NCI-H524 treated with DMSO at 0.1 percent for 48 hours (cell line): ENCODE measurements at regions not wholly inside any gene's neighbourhood (a gene's known extent, or its start where the extent isn't known, plus 50 kb on each side); places are given as distances from the start of the nearest gene placed in this dataset.
"Not testable (repeated sequence)": the region's sequence is repeated elsewhere in the genome, so short reads cannot be mapped to it uniquely, and the experiment has no call there.

Experiments
- DNase-seq: peaks from one replicate; lab custom pipeline; 2025; lab: John Stamatoyannopoulos, UW

DNA sequence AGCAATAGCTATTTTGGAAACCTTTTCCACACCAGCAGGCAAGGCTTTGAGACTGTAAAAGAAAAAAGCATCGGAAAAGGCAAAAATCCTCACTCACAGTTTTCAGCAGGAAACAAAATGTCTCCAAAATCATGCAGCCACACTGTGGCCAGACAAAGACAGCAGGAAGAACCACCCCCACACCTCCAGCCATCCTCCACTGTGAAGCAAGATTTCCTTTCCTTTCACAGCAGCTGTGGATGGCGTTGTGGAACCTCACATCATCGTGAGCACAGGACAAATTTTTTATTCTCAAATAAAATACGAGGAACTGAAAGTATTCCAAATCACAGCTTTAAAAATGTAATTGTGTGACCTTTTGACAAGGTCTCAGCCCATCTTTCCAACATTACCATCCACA is 351.7 kb upstream of the NOCT start:
- DNase-seq = no peak

DNA sequence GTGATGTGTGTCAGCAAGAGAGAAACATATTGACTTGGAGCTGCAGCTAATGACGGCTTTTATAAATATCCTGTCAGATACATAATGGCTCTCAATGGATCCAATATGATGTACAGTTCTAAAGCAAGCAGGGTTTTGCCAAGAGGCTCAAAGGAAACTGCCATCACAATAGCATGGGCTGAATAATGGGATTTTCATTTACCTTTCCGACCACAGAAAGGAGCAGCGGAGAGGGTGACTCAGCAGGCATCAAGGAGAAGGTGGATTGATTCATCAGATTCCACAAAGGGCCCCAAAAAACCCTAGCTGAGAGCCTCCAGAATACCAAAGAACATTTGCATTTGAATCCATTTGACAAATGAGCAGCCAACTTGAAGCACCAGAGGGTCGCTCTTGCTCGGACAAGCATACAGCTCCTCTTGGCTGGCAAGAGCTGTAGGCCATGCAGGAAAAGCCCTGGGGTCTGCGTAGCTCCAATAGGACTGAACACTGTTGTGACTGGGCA is 355.7 kb upstream of the NOCT start:
- DNase-seq = no peak

- no peak for DNase-seq
Observed at GRCh38 chr4:138659037-138659811, 356.4 kb upstream of the NOCT start.

GRCh38 chr4:138658518-138658917 is 357.1 kb upstream of the NOCT start:
- DNase-seq = no peak

- no peak for DNase-seq
Observed at GRCh38 chr4:138656990-138657389, 358.6 kb upstream of the NOCT start.

DNA sequence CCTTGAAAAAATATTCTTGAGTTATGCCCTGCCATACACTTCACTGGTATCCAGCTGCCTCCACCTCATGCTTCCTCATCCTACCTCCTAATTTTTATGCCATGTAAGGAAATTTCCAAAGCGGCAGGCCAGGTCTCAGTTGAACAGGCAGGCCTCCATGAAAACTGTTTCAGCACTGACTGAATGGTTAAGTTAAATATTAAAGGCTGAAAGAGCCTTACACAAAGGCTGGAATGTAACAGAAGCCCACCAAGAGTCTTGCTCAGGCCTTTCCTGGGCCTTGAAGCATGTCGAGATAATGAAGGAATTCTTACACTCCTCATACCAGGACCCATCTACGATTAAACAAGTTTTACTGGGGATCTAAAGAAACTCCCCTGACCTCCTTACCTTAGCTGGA is 359.6 kb upstream of the NOCT start:
- no peak for DNase-seq

GRCh38 chr4:138655286-138655685 is 360.3 kb upstream of the NOCT start:
- DNase-seq = no peak

DNA sequence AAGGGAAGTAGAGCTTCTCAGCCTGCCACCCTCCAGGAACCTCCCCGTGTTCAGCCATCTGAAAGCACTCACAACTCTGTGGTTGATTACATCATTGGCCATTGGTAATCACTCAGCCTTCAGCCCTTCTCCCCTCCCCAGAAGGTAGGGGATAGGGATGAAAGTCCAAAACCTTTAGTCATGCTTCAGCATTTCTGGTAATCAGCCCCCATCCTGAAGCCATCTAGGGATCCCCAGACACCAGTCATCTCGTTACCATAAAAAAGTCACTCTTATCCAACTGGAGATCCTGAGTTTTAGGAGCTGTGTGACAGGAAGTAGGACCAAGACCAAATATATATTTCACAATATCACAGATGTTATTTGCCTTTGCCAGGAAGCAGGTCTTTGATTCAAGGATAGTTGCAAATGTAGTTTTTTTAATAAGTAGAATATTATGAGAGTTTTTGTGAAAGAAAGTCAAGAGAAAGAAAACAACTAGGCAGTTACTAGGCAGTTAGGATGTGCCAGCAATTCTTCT is 364.6 kb upstream of the NOCT start:
- no peak for DNase-seq

DNA sequence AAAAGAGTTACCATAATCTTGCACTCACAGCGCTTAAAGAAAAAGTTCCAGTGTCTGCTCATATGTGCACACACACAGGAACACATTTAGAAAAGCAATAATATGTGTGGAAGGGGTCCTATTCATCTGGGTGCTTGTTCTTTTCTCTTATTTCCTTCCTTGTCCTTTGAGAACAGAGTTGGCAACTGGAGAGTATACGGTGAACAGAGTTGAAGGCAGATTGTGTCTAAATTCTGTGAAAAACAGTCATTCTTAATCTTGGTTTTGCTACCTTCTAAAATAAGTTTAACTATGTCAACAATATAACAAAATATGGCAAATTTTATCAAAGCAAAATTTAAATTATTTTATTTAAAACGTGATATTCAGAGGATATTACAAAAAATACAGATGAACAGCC is 365.1 kb upstream of the NOCT start:
- DNase-seq = no peak

DNA sequence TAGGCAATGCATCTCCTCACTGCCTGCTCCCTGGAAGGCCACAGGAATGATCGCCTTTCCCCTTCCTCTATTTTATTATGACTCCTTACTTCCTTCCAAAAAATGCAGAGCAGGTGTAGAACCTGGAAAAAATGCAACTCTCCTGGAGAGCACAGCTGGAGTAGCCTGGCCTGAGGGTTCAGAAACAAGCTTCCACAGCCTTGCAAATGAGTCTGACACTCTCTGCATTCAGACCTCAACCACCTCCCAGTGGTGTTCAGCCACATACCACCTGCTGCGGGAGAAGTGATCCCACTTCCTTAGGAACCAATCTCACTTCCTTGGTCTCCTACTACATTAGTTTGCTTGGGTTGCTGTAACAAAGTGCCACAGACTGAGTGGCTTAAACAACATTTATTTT is 368.1 kb upstream of the NOCT start:
- DNase-seq = no peak

DNA sequence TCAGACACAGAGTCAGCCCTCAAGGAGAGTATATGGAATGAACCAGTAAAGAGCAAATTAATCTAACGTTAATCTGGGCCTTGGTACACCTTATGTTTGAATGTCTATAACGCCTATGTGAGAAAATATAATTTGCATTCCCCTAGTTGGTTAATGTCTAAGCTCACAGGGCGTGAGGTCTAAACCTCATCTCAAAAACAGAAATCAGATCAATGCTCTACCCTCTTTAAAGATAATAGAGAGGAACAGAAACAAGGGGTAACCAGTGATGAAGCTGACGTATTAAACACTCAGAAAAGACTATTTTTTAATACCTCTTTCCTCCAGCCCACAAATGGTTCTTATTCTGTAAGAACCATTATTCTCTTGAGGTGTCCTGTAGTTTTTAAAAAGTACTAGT is 369.2 kb upstream of the NOCT start:
- DNase-seq = no peak

GRCh38 chr4:138645289-138645688 is 370.3 kb upstream of the NOCT start:
- DNase-seq = no peak

DNA sequence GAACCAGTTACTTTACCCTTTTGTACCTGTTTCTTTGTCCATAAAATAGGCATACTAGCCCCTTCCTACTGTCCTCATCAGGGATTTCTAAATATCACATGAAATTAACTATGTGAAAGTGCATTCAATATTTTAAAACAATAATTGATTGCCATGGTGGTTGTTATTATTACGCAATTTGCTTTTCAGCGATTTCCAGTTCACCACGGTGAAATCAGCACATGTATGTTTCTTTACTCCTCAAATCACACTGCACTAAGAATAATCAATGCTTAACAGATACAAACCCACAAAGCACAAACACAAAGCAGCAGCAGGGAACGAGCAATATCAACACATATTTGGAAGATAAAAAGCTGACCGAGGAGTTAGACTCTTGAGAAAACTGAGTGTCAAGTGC is 371.3 kb upstream of the NOCT start:
- DNase-seq = no peak

DNA sequence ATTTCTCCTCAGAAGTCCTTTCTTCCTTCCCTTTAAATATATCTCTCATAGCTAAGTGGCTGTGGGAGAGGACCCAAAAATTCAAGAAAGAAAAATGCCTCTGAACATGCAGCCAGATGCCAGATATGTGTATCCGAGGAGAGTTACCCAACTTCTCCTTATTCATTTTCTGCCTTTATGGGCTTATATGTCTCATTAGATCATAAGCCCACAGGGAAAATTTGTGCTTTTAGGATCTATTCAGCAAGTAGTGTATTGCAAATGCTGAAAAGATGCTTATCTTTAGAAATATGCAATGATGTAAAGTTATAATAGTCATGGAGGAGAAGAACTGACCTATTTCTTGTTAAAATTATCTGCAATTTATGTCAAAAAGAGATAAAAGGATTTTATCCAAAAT is 371.8 kb upstream of the NOCT start:
- no peak for DNase-seq

- DNase-seq = no peak
Observed at GRCh38 chr4:138639018-138639741, 376.4 kb upstream of the NOCT start.

DNA sequence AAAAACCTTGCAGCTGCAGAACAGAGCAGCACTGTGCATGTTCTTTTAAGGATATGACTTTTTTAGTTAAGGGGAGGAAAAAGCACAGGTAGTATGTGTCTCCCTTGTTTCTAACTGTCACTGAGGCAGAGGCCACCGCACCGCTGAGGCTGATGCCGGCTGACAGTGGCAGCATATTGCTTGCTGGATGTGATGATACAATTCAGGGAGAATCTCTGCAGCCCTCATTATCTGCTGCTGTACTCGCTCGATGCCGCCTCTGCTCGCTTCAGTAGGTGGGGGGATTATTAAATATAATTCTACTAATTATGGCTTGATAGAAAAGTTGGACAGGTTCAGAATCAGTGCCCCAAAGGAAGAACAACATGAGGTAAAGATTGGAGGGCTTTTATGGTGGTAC is 378.8 kb upstream of the NOCT start:
- no peak for DNase-seq

GRCh38 chr4:138634915-138635314 is 380.7 kb upstream of the NOCT start:
- DNase-seq = no peak

- no peak for DNase-seq
Observed at GRCh38 chr4:138633580-138633904, 382.0 kb upstream of the NOCT start.

DNA sequence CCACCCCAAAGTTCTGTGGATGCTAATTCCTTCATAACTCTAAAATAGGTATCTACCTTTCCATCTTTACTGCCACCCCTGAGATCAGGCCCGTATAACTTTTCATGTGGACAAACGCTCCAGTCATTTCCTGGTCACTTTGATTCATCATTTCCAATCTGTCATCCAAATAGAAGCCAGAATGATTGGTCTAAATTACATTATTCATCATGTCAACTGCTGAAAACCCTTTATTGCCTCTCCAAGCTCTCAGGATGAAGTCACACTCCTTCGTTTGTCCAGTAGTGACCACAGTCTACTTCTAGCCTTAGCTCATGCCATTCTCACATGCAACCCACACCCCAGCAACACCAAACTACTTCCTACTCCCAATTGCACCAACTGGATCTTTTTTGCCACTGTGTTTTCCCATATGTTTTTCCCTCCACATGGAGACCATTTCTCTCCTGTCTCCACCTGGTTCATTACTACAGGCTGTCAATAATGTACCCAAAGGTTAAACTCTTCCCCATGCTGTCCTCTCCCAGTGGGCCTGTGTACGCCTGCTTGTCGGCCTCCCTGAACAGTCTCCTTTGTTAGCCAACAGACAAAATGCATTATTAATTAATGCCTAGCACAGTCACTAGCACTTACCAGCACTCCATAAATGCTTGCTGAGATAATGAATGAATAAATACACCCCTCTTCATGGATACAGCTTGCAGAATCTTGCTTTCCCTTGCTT is 382.6 kb upstream of the NOCT start:
- DNase-seq = no peak

- no peak for DNase-seq
Observed at GRCh38 chr4:138630666-138631065, 384.9 kb upstream of the NOCT start.

DNA sequence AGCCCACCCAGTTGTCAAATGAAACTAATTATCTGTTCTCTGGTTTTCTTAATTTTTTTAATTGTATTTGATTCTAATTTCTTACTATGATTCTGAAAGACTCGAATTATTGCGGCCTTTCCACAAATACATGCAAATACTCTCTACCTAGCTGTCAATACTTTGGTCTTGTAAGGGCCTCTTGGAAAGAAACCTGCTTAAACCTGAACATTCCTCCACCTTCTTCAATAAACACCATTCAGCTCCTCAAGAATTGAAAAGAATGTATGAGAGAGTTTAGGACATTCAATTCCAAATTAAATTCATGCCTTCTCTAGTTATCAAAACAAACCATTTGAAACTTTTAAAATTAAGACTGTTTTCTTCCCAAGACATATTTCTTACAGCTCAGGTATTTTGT is 385.9 kb upstream of the NOCT start:
- no peak for DNase-seq

DNA sequence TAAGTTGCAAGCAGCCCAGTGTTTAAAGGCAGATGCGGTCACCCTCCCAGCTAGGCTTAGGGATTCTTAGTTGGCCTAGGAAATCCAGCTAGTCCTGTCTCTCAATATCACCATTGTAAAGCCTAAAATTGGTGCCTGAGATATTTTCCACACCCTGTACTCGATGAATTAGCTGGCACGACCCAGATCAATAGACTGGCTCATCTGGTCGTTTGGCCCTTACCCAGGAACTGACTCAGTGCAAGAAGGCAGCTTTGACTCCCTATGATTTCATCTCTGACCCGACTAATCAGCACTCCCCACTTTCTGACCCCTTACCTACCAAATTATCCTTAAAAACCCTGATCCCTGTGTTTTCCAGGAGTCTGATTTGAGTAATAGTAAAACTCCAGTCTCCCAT is 384.9 kb upstream of the SLC7A11 start:
- DNase-seq = no peak

DNA sequence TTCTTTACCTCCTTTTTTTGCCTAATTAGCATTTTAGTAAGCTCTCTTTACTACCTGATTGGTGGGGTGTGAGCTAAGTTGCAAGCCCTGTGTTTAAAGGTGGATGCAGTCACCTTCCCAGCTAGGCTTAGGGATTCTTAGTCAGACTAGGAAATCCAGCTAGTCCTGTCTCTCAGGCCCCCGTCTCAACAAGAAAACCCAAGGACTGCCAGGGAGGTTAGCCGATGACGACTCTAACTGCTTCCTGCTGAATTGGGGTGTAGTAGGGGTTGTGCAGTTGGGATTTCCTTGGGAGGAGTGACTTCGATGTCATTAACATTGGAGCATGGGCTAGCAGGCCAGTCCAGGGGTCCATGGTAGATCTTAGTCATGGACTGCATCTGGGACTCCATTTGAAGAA is 380.2 kb upstream of the SLC7A11 start:
- not testable (repeated sequence) for DNase-seq
